Stomach (tissue), 4 donors: ENCODE measurements at regions not wholly inside any gene's neighbourhood (a gene's known extent, or its start where the extent isn't known, plus 50 kb on each side); places are given as distances from the start of the nearest gene placed in this dataset.

ENCODE experiments used
- CTCF ChIP-seq, 7 experiments: fragments of 450-650 bp in 4 of 7; fragments of 200-600 bp in 3 of 7; sonication (generic) in 3 of 7; IDR thresholded peaks; one replicate each; pipeline ENCODE4 v1.5.1; 2016 to 2019; ENCODE audit warnings: antibody characterized with exemption in 7 of 7, control low read depth in 2 of 7, mild to moderate bottlenecking in 1 of 7
- EP300 ChIP-seq: sonication (generic); formaldehyde crosslinking; IDR thresholded peaks from one replicate; pipeline ENCODE4 v1.6.1; 2017; ENCODE audit warnings: antibody characterized with exemption
- POLR2A ChIP-seq, 4 donors: fragments of 450-650 bp; IDR thresholded peaks; one replicate each; pipeline ENCODE4 v1.6.1; 2016; ENCODE audit warnings: antibody characterized with exemption in 4 of 4, control low read depth in 2 of 4, mild to moderate bottlenecking in 1 of 4, moderate library complexity in 1 of 4

DNA sequence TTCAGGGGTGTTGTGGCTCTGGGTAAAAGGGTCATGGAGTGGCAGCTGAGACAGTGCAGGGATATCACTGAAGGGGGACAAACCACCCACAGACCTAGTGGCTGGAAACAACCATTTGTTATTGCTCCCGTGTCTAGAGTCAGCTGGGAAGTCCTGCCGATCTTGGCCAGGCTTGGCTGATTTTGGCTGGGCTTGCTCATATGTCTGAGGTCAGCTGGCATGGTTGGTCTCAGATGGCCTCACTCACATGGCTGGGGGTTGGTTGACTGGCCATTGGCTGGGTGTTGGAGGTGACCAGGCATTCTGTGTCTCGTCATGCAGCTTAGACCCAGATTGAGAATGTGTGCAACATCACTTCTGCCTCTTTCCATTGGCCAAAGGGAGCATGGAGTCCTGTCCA lies 203.8 kb upstream of the POU3F1 start:
- no peak for TF ChIP-seq EP300
- no peak for TF ChIP-seq CTCF (IDR thresholded peaks at IDR 0.05)
- TF ChIP-seq POLR2A (IDR thresholded peaks at IDR 0.05): no peak
